NCI-H510A treated with DMSO at 0.1 percent for 48 hours (cell line): ENCODE measurements at regions not wholly inside any gene's neighbourhood (a gene's known extent, or its start where the extent isn't known, plus 50 kb on each side); places are given as distances from the start of the nearest gene placed in this dataset.
A peak's percentile ranks its signal among the peaks of the same experiment; 100 is the strongest.

Experiments used
- DNase-seq: peaks from one replicate; lab custom pipeline; 2025; lab: John Stamatoyannopoulos, UW

DNA sequence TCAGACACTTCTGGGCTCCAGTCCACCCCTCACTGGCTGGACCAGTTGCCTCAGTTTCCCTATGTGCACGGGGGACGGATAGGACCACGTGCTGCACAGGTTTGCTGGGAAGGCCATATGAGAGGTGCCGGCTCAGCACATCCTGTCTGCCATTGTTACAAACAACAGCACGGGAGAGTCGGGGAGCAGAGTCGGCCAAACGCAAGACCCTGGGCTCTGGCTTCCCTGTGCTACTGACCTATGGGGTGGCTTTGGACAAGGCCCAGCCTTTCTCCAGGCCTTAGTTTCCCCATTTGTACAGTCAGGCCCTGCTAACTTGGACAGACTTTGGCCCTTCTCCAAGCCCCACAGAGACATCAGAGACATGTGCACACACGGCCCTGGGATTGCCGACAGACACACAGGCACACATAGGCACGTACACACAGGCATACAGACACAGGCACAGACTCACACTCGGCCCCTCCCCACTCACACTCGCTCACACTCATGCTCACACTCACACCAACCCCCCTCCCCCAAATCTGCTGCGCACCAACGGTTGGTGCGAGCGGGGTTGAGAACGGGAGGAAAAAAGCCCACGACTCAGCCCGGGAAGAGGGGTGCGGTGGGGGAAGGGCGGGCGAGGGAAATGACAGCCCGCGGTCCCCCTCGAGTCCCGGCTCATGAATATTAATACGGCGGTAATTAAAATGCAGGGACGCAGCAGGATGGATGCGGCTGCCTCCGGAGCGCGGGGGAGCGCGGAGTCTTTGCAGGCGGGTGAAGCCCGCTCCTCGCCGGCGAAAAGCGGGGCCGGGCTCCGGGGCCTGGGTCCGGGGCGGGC, 133.0 kb downstream of the C9orf50 start:
- DNase-seq = no peak

GRCh38 chr9:129486756-129487657, 133.9 kb downstream of the C9orf50 start:
- DNase-seq = no peak

DNA sequence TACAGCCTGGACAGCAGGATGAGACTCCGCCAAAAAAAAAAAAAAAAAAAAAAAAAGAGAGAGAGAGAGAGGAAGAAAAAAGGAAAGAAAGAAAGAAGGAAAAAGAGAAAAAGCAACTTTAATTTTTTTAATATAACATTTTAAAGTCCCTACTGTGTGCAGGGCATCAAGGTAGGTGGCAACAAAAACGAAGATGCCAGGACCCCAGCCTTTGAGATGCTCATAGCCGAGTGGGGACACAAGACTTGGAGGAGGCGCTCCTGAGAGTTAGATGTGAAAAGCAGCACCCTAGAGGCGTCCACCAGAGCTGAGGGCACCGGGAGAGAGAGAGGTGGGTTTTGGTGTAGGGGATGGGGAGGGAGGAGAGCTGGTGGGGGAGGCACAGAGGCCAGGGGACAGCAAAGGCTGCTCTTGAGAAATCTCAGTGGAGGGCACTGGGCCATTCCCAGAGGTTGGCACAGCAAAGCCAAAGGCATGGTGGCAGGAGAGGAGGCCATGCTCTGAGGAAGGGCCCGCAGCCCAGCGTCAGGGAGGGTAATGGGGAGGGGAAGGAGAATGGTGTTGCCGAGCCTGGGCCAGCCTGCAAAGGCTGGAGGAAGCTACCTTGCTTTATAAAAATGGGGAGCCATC, 135.6 kb downstream of the C9orf50 start:
- DNase-seq = no peak

DNA sequence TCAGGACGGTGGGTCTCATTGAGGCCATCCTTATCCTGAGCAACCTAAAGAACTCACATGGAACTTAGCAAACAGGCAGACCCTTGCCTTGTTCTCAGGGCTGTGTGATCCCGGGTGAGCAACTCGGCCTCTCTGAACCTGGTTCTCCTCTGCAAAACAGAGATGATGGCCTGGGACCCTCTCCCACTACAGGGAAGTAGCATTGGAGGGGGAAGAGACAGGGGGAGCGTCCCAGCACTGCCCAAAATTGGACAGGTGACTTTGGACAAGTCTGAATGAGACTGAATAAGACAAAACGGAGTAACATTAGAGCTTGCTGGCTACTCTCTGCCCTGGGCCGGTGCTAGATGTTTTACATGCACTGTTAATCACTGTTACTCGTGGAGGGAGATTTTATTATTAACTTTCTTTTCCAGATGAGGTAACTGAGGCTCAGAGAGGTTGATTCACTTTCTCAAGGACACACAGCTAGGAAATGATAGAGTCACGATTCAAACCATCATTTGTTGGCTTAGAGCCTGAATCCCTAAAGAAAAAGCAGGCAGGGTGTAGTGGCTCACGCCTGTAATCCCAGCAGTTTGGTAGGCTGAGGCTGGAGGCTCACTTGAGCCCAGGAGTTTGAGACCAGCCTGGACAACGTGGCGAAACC, 136.4 kb downstream of the C9orf50 start:
- DNase-seq = no peak

DNA sequence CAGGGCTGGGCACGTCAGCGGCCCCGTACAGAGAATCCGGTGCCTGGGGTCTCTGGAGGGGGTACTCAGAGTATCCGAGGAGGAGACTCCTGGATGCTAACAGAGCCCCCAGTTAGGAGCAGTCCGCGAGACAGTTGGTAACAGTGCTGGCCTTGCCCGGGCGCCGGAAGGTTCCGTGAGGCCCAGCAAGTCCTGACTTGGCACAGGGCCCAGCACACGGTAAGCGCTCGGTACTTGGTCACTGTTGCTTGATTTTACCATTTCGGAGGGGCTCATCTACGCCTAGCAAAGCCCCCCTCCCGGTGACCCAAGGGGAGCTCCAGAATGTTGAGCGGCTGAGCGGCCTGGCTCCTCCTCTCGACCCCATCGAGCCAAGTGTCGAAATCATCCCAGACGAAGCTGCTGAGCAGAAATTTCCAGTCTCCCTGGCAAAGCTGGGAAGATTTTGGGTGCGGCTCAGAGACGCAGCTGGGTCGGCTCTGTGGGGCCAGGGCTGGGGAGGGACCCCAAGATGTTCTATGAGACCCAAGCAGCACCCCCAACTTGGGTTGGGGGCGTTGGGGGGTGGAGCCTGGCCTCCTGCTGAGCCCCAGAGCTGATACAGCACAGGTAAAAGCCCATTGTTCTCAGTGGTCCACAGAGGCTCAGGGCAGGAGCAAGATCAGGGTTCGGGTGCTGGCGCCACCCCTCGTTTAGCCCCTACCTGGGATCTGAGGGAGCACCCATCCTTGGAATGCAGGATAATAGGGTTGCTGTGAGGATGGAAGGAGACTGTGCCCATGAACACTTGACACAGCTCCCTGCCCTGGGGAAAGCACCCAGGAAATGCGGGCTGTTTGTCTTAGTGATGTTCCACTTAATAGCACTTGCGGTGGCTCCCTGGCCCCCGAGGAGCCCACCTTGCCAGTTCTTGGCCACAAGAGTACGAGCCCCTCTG, 137.2 kb downstream of the C9orf50 start:
- DNase-seq = peak; percentile 34

DNA sequence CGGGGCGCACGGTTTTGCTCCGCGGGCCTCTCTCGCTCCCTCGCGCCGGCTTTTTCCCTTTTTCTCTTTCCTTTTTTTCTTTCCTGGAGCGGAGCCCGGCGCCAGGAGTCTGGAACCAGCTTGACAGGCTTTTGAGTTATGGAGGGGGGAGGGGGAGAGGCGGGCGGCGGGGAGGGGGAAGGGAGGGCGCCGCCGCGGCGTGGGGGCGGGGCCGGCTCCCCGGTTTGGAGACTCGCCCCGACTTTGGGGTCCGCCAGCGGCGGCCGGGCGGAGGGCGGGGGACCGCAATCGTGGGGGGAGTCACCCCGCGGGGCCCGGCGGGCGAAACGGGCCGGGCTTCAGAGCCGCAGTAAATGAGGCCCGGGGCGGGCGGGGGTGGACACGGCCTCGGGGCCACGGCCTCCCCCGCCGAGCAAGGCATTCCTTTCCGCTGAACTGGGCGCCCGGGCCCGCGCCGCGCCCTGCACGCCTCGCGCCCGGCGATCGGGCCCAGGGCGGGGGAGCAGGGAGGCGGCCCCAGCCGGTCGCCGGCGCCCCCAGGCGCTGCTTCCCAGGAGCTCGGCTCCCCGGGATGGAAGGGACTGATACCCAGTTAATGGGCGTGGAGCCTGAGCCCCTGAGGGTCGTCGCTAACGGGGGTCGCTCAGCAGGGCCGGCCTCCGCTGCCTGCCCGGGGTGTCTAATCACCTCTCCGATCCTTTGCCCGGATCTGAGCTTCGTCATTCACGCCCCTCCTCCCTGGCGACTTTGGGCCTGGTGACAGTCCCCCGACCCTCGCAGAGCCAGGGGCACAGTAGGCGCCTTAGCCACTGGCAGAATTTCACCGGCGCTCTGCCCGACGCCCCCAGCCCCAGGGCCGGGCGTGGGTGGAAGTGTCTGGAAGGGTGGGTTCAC, 138.1 kb downstream of the C9orf50 start:
- peak; percentile 63 for DNase-seq

- no peak for DNase-seq
These were observed 138.9 kb downstream of the C9orf50 start for GRCh38 chr9:129481810-129482511.

- DNase-seq = no peak
These were observed 139.5 kb downstream of the C9orf50 start for GRCh38 chr9:129481424-129481809.

DNA sequence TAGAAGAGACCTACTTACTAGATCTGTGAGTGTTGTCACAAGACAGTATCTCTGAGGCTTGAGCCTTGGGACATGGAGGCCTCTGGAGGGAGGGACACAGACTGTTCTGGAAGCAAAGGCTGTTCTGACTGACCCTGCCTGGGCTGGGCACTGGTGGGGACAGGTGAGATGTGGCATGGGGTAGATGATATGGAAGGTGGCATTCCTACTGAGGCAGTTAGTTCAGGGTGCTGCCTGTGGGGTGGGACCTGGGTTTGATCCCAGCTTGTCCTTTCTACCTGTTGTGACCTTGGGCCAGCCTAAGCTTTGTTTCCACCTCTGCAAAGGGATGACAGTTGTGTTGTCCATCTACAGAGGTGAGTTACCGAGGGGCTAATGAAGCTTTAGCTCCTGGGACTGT, 140.2 kb downstream of the C9orf50 start:
- DNase-seq = no peak

DNA sequence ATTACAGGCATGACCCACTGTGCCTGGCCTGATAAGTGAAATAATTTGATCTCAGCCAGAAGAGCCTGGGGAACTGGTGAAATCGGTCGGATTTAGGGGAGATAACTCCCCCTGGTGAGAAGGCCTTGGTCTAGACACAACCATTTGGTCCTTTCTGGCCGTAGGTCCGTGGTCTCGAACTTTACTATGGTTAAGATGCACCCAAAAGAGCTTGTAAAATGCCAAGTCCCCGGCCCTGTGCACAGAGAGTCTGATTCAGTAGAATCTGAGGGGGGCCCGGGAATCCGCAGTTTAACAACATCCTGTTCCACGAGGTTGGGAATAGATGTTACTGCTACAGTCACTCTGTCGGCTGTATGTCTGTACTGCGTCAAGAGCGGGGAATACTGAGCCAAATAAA, 140.7 kb downstream of the C9orf50 start:
- no peak for DNase-seq

- no peak for DNase-seq
These were observed 141.3 kb downstream of the C9orf50 start for GRCh38 chr9:129479631-129480011.

DNA sequence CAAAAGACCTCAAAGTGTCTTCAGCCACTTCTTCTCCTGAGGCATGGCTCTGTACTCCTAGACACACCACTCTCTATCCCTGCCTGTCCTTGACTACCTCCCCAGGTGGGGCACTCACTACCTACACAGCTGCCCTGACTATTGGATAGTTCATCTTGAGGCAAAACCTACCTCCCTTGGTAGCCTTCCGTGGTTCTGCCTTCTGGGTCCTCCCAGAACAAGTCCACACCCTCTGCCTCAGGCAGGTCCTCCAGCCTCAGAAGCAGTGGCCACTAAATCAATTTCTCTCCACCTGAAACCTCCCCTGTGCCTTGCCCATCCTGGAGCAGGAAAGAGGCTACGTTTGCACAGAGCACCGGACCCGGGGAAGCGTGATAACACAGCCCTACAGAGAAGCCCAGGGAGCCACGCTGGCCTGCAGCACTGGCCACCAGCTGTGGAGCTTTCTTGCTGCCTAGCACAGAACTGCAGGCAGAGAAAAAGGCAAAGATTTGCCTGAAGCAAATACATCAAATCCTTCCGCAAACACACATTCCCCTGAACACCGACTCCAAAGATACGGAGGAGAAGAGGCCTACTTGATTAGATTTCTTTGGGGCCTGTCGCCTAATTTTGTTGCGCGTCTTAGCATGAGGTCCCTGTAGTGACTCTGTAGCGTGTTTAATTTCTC, 141.8 kb downstream of the C9orf50 start:
- no peak for DNase-seq

DNA sequence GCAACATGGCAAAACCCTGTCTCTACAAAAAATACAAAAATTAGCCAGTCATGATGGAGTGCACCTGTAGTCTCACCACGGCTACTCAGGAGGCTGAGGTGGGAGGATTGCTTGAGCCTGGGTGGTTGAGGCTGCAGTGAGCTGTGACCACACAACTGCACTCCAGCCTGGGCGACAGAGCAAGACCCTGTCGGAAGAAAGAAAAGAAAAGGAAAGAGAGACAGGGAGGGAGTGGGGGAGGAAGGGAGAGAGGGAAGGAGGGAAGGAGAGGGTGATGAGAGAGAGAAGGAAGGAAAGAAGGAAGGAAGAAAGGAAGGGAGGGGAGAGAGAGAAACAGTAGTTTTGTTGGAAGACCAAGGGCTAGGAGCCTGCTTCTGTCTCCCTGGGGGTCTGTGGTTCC, 142.4 kb downstream of the C9orf50 start:
- DNase-seq = no peak

DNA sequence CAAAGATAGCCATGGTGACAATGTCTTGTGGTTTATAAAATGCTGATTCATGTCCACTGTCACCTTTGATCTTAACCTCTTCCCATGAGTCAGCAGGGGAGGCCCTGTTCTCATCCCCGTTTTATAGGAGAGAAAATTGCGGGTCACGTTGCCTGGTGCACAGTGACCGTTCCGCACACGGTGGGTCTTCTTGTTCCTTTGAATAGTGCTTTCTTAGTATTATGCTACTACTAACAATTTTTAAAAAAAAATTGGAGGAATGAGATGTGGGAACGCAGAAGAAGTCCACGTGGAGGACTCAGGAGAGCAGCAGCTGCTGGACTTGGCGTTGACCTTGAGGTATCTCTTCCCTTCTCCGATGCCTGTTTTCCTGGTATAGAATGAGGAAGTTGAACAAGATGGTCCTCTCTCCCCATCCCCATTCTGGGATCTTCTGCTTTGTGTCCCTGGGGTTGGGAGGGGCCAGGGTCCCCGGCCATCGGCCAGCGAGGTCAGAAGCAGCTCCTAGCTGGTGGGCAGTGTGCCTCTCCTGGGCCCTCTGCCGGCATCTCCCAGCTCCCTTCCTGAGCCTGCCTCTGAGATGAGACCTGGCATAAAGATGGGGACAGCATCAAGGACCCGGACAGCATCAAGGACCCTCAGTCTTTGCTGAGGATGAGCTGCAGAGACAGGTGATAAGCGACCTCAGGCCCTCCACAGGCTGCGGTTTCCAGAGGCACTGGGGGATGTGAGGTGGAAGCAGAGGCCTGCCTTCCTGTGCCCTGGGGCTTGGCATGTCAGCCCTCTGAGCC, 143.9 kb downstream of the C9orf50 start:
- no peak for DNase-seq

GRCh38 chr9:129474740-129475404, 146.0 kb downstream of the C9orf50 start:
- DNase-seq = no peak

DNA sequence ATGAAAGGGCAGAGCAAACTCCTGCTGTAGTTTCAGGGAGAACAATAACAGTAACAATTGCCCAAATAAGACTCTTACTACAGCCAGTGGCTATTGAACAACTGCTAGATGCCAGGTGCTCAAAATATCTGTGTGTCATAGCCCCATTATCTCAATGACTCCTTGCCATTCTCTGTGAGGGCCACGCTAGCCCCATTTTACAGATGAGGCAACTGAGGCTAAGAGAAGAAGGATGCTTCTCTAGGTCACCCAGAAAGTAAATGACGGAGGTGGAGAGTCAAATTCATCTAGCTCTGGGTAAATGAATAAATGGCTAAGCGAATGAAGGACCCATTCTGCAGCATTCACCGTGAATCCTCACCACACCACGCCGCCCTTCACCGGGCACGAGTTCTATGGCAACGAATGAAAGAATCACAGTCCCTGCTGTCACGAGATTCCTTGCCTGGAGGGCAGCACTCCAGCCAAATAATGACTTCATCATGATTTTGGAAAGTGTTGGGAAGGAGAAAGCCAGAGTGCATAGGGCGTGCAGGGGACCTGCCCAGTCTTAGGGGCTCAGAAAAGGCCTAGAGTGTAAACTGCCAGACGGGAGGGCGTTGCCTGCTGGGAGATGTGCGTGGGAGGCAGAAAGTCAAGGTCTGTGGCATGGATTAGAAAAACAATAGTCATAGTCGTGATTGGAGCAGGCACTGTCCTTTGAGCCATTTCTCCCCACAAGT, 147.2 kb downstream of the C9orf50 start:
- no peak for DNase-seq

DNA sequence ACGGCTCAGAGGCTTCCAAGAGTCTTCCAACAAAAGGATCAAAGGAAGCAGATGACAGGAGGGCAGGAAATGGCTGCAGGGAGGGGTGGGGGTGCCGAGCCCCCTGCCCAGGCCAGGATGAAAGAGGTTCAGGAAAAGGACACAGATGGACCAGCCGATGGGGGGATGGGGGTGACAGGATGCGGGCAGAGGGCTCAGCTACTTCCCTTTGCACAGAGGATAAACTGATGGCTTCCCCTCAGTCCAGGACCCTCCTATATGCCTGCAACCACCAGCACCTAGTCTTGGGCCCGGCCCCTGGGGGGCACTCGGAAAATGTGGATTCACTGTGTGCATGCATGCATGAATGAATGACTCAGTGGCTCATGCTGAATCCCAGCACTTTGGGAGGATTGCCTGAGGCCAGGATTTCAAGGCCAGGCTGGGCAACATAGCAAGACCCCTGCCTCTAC, 148.2 kb downstream of the C9orf50 start:
- no peak for DNase-seq
